ENCODE measurements at regions not wholly inside any gene's neighbourhood (a gene's known extent, or its start where the extent isn't known, plus 50 kb on each side); places are given as distances from the start of the nearest gene placed in this dataset.
"Not testable (repeated sequence)": the region's sequence is repeated elsewhere in the genome, so short reads cannot be mapped to it uniquely, and the experiment has no call there.

DNA sequence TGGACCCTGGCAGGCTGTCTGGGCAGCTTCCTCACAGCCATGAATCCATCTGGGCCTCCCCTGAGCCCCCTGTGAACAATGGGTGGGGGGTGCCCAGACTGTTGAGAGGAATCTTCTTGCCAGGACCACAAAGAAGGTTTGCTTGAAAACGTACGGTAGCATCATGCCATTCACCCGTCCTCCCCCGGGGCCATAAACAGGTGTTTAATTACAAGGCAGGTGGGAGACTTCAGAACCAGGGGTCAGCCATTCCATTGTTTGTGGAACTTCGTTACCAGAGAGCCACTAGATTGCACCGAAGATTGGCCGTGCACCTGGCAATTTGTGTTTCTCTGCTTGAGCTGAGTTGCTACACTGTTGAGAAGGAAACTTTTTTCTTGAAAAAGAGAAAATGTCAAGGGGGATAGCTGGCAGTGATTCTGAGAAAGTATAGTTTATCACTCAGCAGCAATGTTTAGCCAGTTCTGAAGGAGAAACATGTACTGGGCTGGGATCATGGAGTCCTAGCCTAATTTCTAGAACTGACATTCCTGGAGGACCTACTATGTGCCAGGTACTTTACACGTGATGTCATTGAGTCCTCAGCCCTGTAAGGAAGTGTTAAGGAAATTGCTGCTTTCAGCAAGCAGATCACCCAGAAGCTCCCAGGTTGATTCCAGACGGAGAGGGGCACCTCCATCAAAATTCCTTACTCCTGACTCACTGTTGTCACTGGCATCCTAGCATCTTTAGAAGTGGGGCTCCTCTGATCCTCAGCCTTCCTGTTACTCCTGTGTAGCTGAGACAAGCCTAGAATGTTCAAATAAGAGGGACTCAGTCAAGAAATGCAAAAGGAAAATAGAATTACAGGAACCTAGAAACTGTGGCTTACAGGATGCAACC is 103.8 kb upstream of the UBE2E1 start:
- DNase-seq (ENCODE audit: low read depth in 2 of 3, low spot score in 2 of 3), result no peak

DNA sequence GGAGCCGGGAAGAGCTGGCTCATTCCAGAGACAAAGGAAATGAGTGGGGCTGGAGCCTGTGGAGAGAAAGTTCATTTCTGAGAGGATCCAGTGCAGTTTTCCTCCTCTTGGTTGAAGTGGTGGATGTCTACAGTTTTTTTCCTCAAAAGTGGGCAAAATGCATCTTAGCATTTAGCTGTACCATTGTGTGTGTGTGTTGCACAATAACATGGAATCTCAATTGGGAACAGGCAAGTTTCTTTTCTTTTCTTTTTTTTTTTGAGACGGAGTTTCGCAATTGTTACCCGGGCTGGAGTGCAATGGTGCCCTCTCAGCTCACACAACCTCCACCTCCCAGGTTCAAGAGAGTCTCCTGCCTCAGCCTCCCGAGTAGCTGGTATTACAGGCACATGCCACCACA is 101.5 kb upstream of the UBE2E1 start:
- no peak for DNase-seq (ENCODE audit: low read depth in 2 of 3, low spot score in 2 of 3)

DNA sequence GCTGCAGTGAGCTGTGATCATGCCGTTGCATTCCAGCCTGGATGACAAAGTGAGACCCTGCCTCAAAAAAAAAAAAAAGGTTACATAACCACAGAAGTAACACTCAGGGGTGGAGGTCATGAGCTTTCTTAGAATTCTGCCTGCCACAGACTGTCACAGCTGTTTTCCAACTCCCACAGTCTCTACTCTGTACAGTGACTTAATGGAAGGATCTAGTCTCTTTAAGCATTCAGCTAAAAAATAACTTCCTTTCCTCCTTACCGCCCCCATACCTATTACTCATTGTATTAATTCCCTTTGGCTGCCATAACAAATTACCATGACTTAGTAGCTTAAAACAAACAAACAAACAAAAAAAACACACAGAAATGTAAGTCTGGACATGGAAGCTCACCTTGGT is 99.6 kb upstream of the UBE2E1 start:
- DNase-seq (ENCODE audit: low read depth in 2 of 3, low spot score in 2 of 3), result no peak

DNA sequence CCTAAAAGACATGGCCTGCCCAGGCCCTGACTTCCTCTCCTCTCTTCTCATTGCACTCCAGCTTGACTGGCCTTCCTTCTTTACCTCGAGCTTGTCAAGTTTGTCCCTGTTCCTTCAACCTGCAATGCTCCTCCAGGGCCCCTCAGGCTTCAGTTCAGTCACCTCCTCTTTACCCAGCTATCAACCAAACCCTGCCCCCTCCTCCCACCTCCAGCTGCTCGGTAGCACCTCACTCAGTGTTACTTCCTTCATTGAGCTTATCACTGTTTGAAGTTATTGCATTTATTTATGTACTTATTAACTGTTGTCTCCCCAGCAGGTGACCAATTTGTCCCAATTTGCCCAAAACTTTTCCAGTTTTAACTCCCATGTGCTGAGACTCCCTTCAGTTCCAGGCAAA is 95.8 kb upstream of the UBE2E1 start:
- no peak for DNase-seq (ENCODE audit: low read depth in 2 of 3, low spot score in 2 of 3)

DNA sequence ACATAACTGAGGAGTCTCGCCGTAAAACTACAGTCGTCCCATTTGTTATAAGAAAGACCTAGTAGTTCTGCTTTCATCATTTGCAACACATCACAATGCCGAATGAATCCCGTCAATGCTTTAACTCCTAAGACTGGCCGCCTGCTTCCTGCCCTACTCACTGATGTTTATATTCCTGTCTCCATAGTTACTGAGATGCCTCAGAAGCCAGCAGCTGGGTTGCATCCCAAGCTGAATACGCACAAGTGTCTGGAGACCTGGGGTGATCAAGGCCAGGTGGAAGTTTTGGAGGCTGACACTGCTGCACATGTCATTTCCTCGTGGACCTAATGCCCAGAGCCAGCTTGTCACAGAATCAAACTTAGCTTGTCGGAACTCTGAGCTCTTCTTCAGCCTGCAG is 95.2 kb upstream of the UBE2E1 start:
- no peak for DNase-seq (ENCODE audit: low read depth in 2 of 3, low spot score in 2 of 3)

DNA sequence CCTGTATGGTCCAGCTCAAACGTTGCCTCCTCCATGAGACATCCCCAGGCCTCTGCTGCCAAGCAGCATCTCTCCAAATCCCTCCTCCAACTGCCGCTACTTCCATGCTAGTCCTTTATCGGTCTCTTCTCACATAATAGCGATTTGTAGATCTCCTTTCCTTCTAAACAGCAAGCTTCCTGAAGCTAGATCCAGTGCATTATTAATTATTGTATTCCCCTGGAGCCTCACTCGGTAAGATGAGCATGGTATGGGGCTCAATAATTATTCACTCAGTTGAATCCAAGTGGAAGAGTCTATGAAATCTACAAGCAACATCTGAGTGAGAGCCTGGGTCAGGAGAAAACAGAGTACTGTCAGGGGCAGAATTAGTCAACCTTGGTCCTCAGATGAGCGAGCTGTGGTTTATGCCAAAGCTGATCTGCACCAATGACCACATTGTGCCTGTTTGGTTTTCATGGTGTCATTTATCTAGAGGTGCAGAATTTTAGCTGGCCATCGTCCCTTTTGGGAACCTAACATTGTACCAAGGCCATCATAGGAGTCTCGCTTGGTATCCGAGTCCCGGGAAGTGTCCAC is 93.8 kb upstream of the UBE2E1 start:
- DNase-seq (ENCODE audit: low read depth in 2 of 3, low spot score in 2 of 3), result no peak

DNA sequence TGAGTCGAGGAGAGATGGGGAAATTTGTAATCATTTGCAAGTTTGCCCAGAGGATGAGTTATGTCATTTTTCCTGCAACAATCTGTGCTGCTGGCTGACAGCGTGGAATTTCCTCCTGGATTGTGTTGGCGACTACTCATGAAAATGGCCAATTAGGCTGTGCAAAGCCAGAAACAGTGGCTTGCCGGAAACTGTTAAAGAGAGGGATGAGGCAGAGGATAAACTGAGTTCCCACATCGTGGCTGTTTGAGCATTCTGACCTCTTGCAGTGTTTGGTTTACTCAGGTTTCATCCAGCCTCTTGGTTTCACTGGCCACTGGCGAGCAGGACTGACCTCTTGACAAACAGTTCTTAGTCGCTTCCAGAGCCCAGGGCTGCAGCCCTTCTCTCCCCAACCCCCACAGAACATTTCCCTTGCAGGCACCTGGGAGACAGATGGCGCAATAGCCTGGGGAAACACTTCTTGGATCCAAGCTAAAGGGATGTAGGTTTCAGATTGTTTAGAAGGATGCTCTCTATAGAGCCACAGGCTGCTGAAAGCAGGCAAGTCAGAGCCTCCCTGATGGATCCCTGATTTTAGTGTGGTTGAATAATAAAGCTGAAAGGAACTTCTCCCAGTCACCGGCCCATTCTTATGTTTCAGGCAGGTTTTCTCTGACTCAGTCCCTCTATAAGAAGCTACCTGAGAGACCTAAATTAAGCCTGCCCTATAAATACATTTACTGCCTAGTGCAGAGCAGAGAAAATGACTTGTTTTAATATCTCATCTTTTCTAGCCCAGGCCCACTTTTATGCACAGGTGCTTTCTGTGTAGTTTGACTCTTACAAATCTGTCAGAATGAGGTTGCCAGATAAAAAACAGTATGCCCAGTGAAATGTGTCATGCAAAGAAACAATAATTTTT is 92.8 kb upstream of the UBE2E1 start:
- DNase-seq (ENCODE audit: low read depth in 2 of 3, low spot score in 2 of 3), result no peak

DNA sequence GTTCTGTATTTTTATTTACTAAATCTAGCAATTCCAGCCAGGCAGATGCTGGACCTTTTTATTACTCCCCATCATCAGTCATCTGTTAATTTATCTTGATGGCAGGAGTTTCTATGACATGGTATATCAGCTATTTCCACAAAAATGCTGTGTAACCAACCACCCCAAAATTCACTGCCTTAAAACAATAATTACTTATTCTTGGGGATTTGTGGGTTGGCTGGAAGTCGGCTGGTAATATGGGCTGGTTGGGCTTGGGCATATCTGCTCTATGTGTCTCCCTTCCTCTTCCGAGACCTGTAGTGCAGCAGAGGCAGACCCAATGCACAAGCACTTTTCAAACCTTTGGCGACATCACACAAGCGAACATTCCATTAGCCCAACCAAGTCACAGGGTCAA is 92.1 kb upstream of the UBE2E1 start:
- DNase-seq (ENCODE audit: low read depth in 2 of 3, low spot score in 2 of 3), result no peak

DNA sequence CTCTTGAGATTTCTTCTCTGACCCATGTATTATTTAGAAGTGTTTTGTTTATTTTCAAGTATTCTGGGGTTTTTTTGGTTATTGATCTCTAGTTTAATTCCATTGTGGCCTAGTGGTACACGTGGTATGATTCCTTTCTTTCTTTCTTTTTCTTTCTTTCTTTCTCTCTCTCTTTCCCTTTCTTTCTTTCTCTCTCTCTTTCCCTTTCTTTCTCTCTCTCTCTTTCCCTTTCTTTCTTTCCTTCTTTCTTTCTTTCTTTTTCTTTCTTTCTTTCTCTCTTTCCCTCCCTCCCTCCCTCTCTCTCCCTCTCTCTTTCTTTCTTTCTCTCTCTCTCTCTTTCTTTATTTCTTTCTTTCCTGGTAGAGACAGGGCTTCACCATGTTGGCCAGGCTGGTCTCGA is 85.7 kb upstream of the UBE2E1 start:
- no peak for DNase-seq (ENCODE audit: low read depth in 2 of 3, low spot score in 2 of 3)

DNA sequence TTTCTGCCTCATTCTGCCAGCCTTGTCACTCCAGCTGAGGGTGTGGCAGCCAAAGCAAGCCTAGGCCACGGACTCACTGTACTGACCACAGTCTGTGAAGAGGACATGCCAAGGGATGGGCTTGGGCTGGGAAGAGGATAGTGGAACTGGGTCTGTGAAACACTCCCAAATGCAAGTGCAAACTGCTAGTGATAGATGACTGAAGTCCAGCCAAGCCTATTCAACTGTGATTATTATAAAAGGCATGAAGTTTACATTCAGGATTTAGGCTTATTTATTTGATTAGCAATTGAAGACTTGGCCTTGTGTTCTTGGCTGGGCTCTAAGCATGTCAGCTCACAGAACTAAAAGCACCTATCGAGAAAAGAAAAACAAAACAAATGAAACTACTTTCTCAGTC is 84.9 kb upstream of the UBE2E1 start:
- no peak for DNase-seq (ENCODE audit: low read depth in 2 of 3, low spot score in 2 of 3)

DNA sequence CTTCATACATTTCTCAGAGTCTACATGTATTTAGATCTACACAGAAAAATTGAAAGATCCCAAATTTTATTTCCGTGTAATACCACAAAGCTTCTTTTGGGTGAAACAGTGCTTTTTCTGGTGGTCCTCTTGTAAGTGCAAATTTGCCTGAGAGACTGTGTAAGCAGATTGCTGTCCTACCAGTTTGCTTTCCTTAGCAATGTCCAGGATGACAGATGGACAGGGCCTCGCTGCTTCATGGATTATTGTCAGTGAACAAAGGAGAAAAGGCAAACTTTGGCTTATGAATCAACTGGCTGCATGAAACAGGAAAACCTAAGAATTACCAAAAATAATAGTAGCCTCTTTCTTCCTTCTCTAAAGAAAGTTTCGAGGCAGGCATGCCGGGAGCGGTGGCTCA is 82.6 kb upstream of the UBE2E1 start:
- no peak for DNase-seq (ENCODE audit: low read depth in 2 of 3, low spot score in 2 of 3)

DNA sequence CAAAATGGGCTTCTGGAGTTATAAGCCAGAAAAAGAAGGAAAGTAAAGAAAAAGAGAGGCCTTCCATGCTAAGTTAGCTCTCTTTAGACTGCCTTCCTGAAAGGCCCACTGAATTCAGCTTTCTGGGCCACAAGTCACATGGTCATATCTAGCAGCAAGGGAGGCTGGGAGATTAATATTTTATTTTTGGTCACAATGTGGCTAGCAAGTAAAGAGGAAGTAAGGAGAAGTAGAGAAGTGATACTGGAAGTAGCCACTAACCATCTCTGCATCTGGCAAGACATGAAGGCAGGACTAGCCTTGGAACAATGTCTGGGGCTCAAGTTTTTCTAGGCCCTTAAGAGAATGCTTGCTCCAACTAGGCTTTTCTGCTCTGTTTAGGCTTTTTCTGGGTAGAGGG is 81.8 kb upstream of the UBE2E1 start:
- DNase-seq (ENCODE audit: low read depth in 2 of 3, low spot score in 2 of 3), result peak in 1 of 3 donors; percentile 16

DNA sequence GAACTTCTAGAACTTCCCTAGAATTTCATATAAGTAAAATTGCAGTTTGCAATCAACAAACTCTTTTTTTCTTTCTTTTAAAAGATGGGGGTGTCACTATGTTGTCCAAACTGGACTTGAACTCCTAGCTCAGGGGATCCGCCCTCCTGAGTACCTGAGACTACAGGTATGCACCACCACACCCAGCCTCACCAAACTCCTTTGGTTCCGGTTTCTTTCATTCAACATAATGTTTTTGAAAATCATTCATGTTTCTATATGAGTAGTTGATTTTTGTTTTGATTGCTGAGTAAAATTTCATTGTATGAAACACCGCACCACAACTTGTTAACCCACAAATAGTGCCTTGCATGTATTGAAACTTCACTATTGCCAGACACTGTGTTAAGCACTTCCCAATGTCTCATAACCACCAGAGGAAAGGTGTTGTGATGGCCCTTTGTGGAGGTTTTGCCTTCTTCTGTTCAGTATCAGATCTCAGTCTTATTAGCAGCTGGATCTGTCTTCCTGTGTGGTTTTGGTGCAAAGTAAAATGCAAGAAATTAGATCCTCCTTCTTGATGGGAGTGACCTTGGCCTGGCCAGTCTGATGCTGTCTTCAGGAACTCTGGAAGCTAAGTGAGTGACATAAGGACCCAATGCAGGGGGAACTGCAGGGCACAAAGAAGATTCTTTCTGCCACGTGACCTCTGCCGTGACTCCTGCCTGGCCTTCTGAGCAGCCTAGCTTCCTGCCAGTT is 78.8 kb upstream of the UBE2E1 start:
- DNase-seq (ENCODE audit: low read depth in 2 of 3, low spot score in 2 of 3), result peak in 2 of 3 donors; percentile 42 to 81

DNA sequence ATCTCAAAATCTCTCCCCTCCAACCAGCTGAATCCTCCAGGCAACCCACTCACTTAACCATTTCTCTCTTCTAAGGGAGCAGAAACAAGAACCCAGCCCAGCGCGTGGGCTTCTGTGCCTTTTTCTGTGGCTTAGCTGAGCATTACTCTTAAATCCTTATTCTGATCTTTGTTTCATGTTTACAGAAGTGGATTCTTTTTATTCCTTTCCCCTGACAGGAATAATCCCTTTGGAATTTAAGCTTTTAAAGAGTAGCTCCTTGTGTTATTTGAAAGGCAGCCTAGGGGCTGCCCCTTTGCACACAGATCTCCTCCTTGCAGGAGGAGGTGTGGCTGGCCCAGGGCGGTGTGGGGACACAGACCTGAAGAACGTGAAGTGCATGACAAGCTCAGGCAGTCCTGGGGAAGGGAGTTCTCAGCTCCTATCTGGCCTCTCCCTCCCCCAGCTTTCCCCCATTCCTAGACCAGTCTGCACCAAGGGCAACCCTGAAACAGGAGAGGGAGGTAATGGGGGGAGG is 77.1 kb upstream of the UBE2E1 start:
- no peak for DNase-seq (ENCODE audit: low read depth in 2 of 3, low spot score in 2 of 3)

DNA sequence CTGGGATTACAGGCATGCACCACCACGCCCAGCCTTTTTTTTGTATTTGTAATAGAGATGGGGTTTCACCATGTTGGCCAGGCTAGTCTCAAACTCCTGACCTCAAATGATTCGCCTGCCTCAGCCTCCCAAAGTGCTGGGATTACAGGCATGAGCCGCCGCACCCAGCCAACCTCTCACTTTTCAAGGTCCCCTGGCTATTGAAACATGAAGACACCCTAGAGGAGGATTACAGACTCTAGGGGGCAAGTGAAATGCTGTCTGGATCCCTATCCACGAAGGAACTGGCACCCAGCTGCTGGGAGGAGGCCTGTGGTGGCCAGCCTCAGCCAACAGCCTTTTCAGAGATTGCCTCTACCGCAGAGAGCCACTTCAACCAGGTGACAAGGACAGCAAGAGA is 76.4 kb upstream of the UBE2E1 start:
- not testable (repeated sequence) for DNase-seq (ENCODE audit: low read depth in 2 of 3, low spot score in 2 of 3)

DNA sequence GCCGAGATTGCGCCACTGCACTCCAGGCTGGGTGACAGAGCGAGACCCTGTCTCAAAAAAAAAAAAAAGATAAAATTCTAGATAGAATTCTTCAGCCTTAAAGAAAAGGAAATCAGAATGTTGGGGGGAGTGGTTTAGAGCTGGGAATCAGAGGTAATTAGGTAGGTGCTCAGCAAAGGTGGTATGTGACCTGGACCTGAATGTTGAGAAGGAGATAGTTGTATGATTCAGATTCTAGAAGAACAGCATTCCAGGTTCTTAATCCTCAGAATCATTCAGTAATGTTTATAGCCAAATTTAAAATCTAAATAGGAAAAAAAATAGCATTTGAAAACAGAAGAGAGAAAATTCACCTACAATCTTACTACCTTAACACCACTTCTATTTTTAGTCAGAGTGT is 71.3 kb upstream of the UBE2E1 start:
- no peak for DNase-seq (ENCODE audit: low read depth in 2 of 3, low spot score in 2 of 3)

DNA sequence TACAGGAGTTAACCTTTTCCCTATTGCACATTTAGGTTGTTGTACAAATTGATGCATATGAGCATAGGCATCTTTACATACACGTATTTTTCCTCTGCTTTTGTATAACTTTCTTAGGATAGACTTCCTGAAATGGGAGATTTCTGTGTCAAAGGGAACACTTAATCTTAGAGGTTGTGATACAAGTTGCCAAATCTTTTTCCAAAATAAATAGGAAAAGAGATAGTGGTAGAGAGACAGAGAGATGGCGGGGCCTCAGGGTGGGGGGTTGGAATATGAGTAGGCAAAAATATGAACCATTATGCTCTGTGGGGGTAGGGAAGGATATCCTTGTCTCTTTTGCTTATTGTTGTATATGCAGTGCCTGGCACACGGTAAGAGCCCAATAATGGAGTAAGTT is 70.7 kb upstream of the UBE2E1 start:
- DNase-seq (ENCODE audit: low read depth in 2 of 3, low spot score in 2 of 3), result no peak

DNA sequence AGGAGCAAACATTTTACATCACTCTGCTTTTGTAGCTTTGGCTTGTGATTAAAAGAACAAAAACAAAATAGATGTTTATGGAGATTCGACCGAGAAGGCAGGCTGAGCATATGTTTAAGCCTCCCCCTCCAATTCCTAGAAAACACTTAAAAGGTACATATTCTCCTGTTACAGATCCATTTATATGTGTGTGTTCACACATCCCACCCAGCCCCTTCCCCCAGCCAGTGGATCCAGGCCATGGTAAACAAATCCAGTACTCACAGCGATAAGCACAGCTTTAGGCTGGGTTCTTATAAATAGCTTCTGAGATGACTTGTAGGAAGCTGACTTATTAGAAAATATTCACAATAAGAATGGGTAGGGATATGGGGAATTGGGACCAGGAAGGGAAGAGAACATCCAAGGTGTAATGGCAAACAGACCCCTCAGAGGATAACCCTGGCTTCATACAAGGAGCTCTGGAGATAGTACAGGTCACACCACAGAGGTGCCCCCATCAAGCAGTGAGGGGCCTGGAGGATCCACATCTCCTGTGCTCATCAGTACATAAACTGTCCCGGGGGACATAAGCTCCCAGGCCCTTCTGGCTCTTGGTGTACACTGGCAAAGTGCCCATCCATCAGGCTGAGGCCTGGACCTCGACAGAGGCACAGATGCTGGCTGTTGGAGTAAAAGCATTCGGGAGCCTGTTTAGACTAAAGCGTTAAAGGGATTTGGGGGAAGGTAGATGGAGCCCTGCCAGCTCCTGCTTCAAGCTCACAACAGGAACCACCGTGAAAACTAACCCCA is 70.0 kb upstream of the UBE2E1 start:
- DNase-seq (ENCODE audit: low read depth in 2 of 3, low spot score in 2 of 3), result peak in 1 of 3 donors; percentile 13

DNA sequence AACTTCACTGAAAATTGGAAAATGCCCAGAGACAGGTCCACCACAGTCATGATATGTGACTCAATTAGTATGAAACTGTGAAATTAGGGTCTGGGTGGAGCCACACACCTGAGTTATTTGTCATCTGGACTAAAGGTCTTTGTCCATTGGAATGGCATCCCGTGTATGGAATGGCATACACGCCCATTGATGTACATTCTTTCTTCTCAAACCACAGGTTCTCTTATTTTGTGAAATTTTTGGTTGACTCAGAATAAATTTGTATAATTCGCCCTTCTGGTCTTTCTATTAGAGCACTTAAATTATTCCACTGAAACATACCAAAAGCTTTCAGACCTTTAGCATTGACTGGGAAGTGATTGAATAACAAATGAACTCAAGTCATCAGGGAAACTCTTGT is 66.8 kb upstream of the UBE2E1 start:
- no peak for DNase-seq (ENCODE audit: low read depth in 2 of 3, low spot score in 2 of 3)

DNA sequence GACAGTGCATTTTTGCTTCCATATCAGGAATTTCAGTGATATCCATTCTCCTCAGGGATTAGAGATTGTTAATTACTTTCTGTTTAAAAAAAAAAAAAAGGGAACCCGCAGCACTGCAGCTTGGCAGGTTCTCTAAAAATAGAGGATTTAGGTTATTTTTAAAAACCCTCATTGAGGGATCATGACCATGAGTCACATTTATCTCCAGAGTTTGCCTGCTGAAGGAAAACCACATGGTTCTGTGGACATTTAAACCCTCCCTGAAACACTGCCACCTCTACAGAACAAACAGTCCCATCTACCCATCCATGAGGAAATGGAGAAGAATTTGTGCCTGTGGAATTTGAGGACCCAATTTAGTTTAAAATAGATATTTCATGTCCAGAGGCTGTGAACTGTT is 66.2 kb upstream of the UBE2E1 start:
- DNase-seq (ENCODE audit: low read depth in 2 of 3, low spot score in 2 of 3), result peak in 2 of 3 donors; percentile 50 to 63
